HCT116 (cell line): ENCODE measurements at regions not wholly inside any gene's neighbourhood (a gene's known extent, or its start where the extent isn't known, plus 50 kb on each side); places are given as distances from the start of the nearest gene placed in this dataset.

Experiments used
- ATAC-seq: fragments of 200-7000 bp; cut with Tn5 transposase; 2 replicates; pipeline ENCODE4 v1.9.1; 2020; ENCODE audit warnings: mild to moderate bottlenecking, moderate library complexity
- BruUV-seq: library from RNA; stranded (reverse); fragments of 400-500 nt; replicated peaks from 2 replicates; lab custom pipeline; 2021; lab: Mats Ljungman, UMichigan
- CTCF ChIA-PET: fragments of 300-600 bp; sonication (Branson Sonifier 250); formaldehyde crosslinking; loops from one replicate; lab custom pipeline; 2021; ENCODE audit warnings: antibody characterized with exemption; lab: Charles Lee
- POLR2A ChIA-PET: fragments of 300-600, 350-600 bp; sonication (Branson Sonifier 250); formaldehyde crosslinking; loops from one replicate; lab custom pipeline; 2021; ENCODE audit warnings: antibody characterized with exemption; lab: Charles Lee
- RAD21 ChIA-PET, 2 experiments: fragments of 300-600 bp; sonication (Branson Sonifier 250); formaldehyde crosslinking; loops; one replicate each; lab custom pipeline; 2023; ENCODE audit warnings: low total read pairs in 2 of 2; ENCODE audit not compliant: uncharacterized antibody in 2 of 2, unreplicated experiment in 2 of 2, low non-redundant PET in 1 of 2; lab: Charles Lee
- DNase-seq: peaks from one replicate; pipeline ENCODE4 v3.0.0-alpha.2; 2010; ENCODE audit warnings: low read depth, low spot score
- H2AFZ ChIP-seq: fragments of 200-600 bp; shearing (Covaris generic), sonication (generic); 2 replicates; pipeline ENCODE4 v1.6.1; 2017; ENCODE audit warnings: low read depth, mixed run types, mixed read lengths, antibody characterized with exemption, low read length; ENCODE audit not compliant: poor library complexity, severe bottlenecking
- H3K27ac ChIP-seq: 2 replicates; pipeline ENCODE4 v1.5.1; 2012; ENCODE audit warnings: low read depth, low read length
- H3K27me3 ChIP-seq: fragments of 200-600 bp; sonication (generic); 2 replicates; pipeline ENCODE4 v1.6.1; 2016; ENCODE audit warnings: mixed run types, low read length, mixed read lengths; ENCODE audit not compliant: insufficient read depth
- H3K36me3 ChIP-seq, 2 experiments: fragments of 200-500 bp in 1 of 2; fragments of 200-600 bp in 1 of 2; sonication (Bioruptor generic) in 1 of 2; sonication (generic) in 1 of 2; 2 replicates each; pipeline versions ENCODE4 v1.5.1 to v1.6.1; 2014 to 2016; ENCODE audit warnings: low read length in 2 of 2, inconsistent platforms in 1 of 2, mixed read lengths in 1 of 2, mixed run types in 1 of 2; ENCODE audit not compliant: insufficient read depth in 2 of 2, control insufficient read depth in 1 of 2
- H3K4me1 ChIP-seq, 2 experiments: fragments of 200-600 bp in 1 of 2; sonication (generic) in 1 of 2; 2 replicates each; pipeline versions ENCODE4 v1.5.1 to v1.6.1; 2012 to 2017; ENCODE audit warnings: low read length in 2 of 2, inconsistent platforms in 1 of 2, mild to moderate bottlenecking in 1 of 2, mixed read lengths in 1 of 2, mixed run types in 1 of 2, moderate library complexity in 1 of 2; ENCODE audit not compliant: insufficient read depth in 2 of 2, control insufficient read depth in 1 of 2
- H3K4me2 ChIP-seq: fragments of 200-600 bp; sonication (generic); 2 replicates; pipeline ENCODE4 v1.6.1; 2017; ENCODE audit warnings: mixed run types, low read length, mixed read lengths
- H3K4me3 ChIP-seq, 2 experiments: fragments of 200-600 bp in 1 of 2; sonication (generic) in 1 of 2; replicated peaks in 1 of 2; 2 replicates each; pipeline ENCODE4 v1.5.1; 2011 to 2016; ENCODE audit warnings: low read length in 2 of 2, control low read depth in 1 of 2, low read depth in 1 of 2, mild to moderate bottlenecking in 1 of 2, mixed read lengths in 1 of 2, mixed run types in 1 of 2
- H3K79me2 ChIP-seq: fragments of 200-600 bp; sonication (generic); 2 replicates; pipeline ENCODE4 v1.6.1; 2017; ENCODE audit warnings: mild to moderate bottlenecking, mixed run types, low read length, moderate library complexity, mixed read lengths; ENCODE audit not compliant: insufficient read depth
- H3K9ac ChIP-seq: fragments of 200-600 bp; sonication (generic); 2 replicates; pipeline ENCODE4 v1.6.1; 2016; ENCODE audit warnings: low read length, mixed read lengths
- H3K9me2 ChIP-seq: fragments of 200-600 bp; sonication (generic), shearing (Covaris generic); 2 replicates; pipeline ENCODE4 v1.6.1; 2017; ENCODE audit warnings: mixed run types, mild to moderate bottlenecking, moderate library complexity; ENCODE audit not compliant: insufficient read depth
- H3K9me3 ChIP-seq, 2 experiments: fragments of 200-500 bp in 1 of 2; fragments of 200-600 bp in 1 of 2; sonication (Bioruptor generic) in 1 of 2; sonication (generic) in 1 of 2; 2 replicates each; pipeline ENCODE4 v1.6.1; 2014 to 2017; ENCODE audit warnings: low read length in 2 of 2, mixed read lengths in 2 of 2, inconsistent platforms in 1 of 2, low read depth in 1 of 2, mild to moderate bottlenecking in 1 of 2, mixed run types in 1 of 2, moderate library complexity in 1 of 2; ENCODE audit not compliant: control insufficient read depth in 1 of 2, insufficient read depth in 1 of 2
- H4K20me1 ChIP-seq: fragments of 200-600 bp; sonication (generic), shearing (Covaris generic); 2 replicates; pipeline ENCODE4 v1.6.1; 2017; ENCODE audit warnings: mixed run types, mild to moderate bottlenecking, moderate library complexity; ENCODE audit not compliant: insufficient read depth
- CBX3 ChIP-seq: IDR thresholded peaks from 2 replicates; pipeline ENCODE4 v1.6.1; 2012; ENCODE audit warnings: low read depth
- CEBPB ChIP-seq: IDR thresholded peaks from 2 replicates; pipeline ENCODE4 v1.6.1; 2012; ENCODE audit warnings: low read depth
- EGR1 ChIP-seq: IDR thresholded peaks from 2 replicates; pipeline ENCODE4 v1.6.1; 2012; ENCODE audit warnings: low read depth
- ELF1 ChIP-seq: IDR thresholded peaks from 2 replicates; pipeline ENCODE4 v1.6.1; 2012; ENCODE audit warnings: low read depth, borderline replicate concordance
- EZH2 ChIP-seq: fragments of 200-600 bp; sonication (generic); IDR thresholded peaks from 2 replicates; pipeline ENCODE4 v1.6.1; 2017; ENCODE audit warnings: antibody characterized with exemption, mixed run types
- FOSL1 ChIP-seq: IDR thresholded peaks from 2 replicates; pipeline ENCODE4 v1.6.1; 2012; ENCODE audit warnings: low read depth
- JUND ChIP-seq: IDR thresholded peaks from 2 replicates; pipeline ENCODE4 v1.6.1; 2012
- POLR2AphosphoS5 ChIP-seq: IDR thresholded peaks from 2 replicates; pipeline ENCODE4 v1.6.1; 2011; ENCODE audit warnings: mild to moderate bottlenecking, low read depth, low read length, moderate library complexity
- SIN3A ChIP-seq: IDR thresholded peaks from 2 replicates; pipeline ENCODE4 v1.6.1; 2012; ENCODE audit warnings: low read depth
- SP1 ChIP-seq: IDR thresholded peaks from 2 replicates; pipeline ENCODE4 v1.6.1; 2012; ENCODE audit warnings: low read depth
- SRF ChIP-seq: IDR thresholded peaks from 2 replicates; pipeline ENCODE4 v1.6.1; 2012; ENCODE audit warnings: low read depth
- TCF7L2 ChIP-seq: IDR thresholded peaks from 2 replicates; pipeline ENCODE4 v1.7.0; 2011; ENCODE audit warnings: borderline replicate concordance, inconsistent platforms; ENCODE audit not compliant: insufficient read depth, insufficient read length; ENCODE audit errors: extremely low read depth
- YY1 ChIP-seq: IDR thresholded peaks from 2 replicates; pipeline ENCODE4 v1.6.1; 2011; ENCODE audit warnings: low read length, low read depth, moderate library complexity, mild to moderate bottlenecking; ENCODE audit not compliant: insufficient replicate concordance; ENCODE audit errors: extremely low read depth
- ZFX ChIP-seq: fragments of 450-650 bp; IDR thresholded peaks from 2 replicates; pipeline ENCODE4 v1.6.1; 2017
- ZNF274 ChIP-seq: fragments of 200-500 bp; sonication (Bioruptor generic); IDR thresholded peaks from 2 replicates; pipeline ENCODE4 v1.6.1; 2014; ENCODE audit warnings: mild to moderate bottlenecking, low read depth, low read length, inconsistent platforms
- intact Hi-C: fragments of 100-400 bp; cut with micrococcal nuclease; formaldehyde crosslinking; loops from 2 replicates; pipeline ENCODE4 v1.10.0; 2022
- TF ChIP-seq, protein P1 (sequence below): IDR thresholded peaks from 2 replicates; pipeline ENCODE4 v1.6.1; 2012
- TF ChIP-seq, protein P2 (sequence below): IDR thresholded peaks from 2 replicates; pipeline ENCODE4 v1.6.1; 2011; ENCODE audit warnings: mild to moderate bottlenecking, low read length, moderate library complexity; ENCODE audit not compliant: insufficient replicate concordance; ENCODE audit errors: extremely low read depth
- TF ChIP-seq, protein P3 (sequence below): IDR thresholded peaks from 2 replicates; pipeline ENCODE4 v1.6.1; 2012; ENCODE audit warnings: low read depth
- TF ChIP-seq, protein P4 (sequence below), 3 experiments: fragments of 200-600 bp in 1 of 3; sonication (generic) in 1 of 3; IDR thresholded peaks in 2 of 3; conservative IDR thresholded peaks in 1 of 3; 2 replicates each; pipeline ENCODE4 v1.5.1; 2012 to 2017; ENCODE audit warnings: low read depth in 2 of 3, low read length in 2 of 3, antibody characterized with exemption in 1 of 3, borderline replicate concordance in 1 of 3, control low read depth in 1 of 3, mild to moderate bottlenecking in 1 of 3, mixed read lengths in 1 of 3, mixed run types in 1 of 3, moderate library complexity in 1 of 3; ENCODE audit not compliant: insufficient read depth in 1 of 3

DNA sequence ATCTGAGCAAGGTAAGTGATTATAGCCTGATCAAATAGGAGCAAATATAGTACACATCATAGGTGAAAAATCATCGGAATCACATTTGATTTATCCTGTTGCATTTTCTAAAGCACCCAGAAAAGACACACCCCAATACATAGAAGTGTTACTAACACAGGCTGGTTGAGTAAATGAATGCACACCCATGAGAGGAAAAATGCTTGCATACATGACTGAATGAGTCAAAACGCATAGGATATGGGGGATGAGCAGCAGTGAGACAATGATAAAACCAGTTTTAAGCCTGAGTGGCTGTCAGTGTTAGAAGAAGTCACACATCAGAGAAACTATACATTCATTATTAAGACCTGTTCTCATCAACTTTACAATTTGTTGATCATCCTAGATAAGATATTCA is 449.6 kb upstream of the CDH20 start:
- Histone ChIP-seq H3K27ac (no peak overlapping the region), H3K4me3 (no peak overlapping the region), H4K20me1 (no peaks in the 10 kb centered on the region), H3K79me2 (no peaks in the 10 kb centered on the region), H3K9me2 (no peaks in the 10 kb centered on the region), H3K36me3 (no peaks in the 10 kb centered on the region), H3K9ac (no peak overlapping the region), H3K9me3 (no peaks in the 10 kb centered on the region), H3K4me1 (no peaks in the 10 kb centered on the region), H2AFZ (no peak overlapping the region), H3K27me3 (no peaks in the 10 kb centered on the region), H3K4me2 (no peak overlapping the region)
- ChIA-PET RAD21 (no interaction called here), CTCF (no interaction called here), POLR2A (no interaction called here)
- ATAC-seq: no peak
- DNase-seq: no peak
- BruUV-seq: no TSS peak
- TF ChIP-seq, protein P1, sequence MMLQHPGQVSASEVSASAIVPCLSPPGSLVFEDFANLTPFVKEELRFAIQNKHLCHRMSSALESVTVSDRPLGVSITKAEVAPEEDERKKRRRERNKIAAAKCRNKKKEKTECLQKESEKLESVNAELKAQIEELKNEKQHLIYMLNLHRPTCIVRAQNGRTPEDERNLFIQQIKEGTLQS: no peak
- TF ChIP-seq, protein P2, sequence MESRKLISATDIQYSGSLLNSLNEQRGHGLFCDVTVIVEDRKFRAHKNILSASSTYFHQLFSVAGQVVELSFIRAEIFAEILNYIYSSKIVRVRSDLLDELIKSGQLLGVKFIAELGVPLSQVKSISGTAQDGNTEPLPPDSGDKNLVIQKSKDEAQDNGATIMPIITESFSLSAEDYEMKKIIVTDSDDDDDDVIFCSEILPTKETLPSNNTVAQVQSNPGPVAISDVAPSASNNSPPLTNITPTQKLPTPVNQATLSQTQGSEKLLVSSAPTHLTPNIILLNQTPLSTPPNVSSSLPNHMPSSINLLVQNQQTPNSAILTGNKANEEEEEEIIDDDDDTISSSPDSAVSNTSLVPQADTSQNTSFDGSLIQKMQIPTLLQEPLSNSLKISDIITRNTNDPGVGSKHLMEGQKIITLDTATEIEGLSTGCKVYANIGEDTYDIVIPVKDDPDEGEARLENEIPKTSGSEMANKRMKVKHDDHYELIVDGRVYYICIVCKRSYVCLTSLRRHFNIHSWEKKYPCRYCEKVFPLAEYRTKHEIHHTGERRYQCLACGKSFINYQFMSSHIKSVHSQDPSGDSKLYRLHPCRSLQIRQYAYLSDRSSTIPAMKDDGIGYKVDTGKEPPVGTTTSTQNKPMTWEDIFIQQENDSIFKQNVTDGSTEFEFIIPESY: no peak
- TF ChIP-seq, protein P3, sequence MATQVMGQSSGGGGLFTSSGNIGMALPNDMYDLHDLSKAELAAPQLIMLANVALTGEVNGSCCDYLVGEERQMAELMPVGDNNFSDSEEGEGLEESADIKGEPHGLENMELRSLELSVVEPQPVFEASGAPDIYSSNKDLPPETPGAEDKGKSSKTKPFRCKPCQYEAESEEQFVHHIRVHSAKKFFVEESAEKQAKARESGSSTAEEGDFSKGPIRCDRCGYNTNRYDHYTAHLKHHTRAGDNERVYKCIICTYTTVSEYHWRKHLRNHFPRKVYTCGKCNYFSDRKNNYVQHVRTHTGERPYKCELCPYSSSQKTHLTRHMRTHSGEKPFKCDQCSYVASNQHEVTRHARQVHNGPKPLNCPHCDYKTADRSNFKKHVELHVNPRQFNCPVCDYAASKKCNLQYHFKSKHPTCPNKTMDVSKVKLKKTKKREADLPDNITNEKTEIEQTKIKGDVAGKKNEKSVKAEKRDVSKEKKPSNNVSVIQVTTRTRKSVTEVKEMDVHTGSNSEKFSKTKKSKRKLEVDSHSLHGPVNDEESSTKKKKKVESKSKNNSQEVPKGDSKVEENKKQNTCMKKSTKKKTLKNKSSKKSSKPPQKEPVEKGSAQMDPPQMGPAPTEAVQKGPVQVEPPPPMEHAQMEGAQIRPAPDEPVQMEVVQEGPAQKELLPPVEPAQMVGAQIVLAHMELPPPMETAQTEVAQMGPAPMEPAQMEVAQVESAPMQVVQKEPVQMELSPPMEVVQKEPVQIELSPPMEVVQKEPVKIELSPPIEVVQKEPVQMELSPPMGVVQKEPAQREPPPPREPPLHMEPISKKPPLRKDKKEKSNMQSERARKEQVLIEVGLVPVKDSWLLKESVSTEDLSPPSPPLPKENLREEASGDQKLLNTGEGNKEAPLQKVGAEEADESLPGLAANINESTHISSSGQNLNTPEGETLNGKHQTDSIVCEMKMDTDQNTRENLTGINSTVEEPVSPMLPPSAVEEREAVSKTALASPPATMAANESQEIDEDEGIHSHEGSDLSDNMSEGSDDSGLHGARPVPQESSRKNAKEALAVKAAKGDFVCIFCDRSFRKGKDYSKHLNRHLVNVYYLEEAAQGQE: no peak
- TF ChIP-seq ZFX (no peak), YY1 (no peak), SIN3A (no peak), CEBPB (no peak), CBX3 (no peak), EGR1 (no peak), ELF1 (no peak), ZNF274 (no peak), EZH2 (no peak), SRF (no peak), POLR2AphosphoS5 (no peak), SP1 (no peak), JUND (no peak), TCF7L2 (no peak), FOSL1 (no peak)
- TF ChIP-seq, protein P4, sequence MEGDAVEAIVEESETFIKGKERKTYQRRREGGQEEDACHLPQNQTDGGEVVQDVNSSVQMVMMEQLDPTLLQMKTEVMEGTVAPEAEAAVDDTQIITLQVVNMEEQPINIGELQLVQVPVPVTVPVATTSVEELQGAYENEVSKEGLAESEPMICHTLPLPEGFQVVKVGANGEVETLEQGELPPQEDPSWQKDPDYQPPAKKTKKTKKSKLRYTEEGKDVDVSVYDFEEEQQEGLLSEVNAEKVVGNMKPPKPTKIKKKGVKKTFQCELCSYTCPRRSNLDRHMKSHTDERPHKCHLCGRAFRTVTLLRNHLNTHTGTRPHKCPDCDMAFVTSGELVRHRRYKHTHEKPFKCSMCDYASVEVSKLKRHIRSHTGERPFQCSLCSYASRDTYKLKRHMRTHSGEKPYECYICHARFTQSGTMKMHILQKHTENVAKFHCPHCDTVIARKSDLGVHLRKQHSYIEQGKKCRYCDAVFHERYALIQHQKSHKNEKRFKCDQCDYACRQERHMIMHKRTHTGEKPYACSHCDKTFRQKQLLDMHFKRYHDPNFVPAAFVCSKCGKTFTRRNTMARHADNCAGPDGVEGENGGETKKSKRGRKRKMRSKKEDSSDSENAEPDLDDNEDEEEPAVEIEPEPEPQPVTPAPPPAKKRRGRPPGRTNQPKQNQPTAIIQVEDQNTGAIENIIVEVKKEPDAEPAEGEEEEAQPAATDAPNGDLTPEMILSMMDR (IDR thresholded peaks at IDR 0.05 in 2 of 3, conservative IDR thresholded peaks at IDR 0.05 in 1 of 3; ENCODE audit: borderline replicate concordance in 1 of 3, insufficient read depth in 1 of 3, low read depth in 2 of 3, low read length in 2 of 3): no peak
- intact Hi-C loops: no loop called here
